Activated CD4-positive, alpha-beta T cell treated with anti-CD3 and anti-CD28 coated beads, Interleukin-2, amount 10 ng/mL, durations not matched to agents 24 days and 14 days (primary cell): ENCODE measurements at regions not wholly inside any gene's neighbourhood (a gene's known extent, or its start where the extent isn't known, plus 50 kb on each side); places are given as distances from the start of the nearest gene placed in this dataset.
"Not testable (repeated sequence)": the region's sequence is repeated elsewhere in the genome, so short reads cannot be mapped to it uniquely, and the experiment has no call there.

Source experiments
- DNase-seq: peaks from one replicate; pipeline ENCODE4 v3.0.0; 2022
- H3K27ac Mint-ChIP-seq: one replicate; pipeline ENCODE4 v1.8.0; 2022; ENCODE audit warnings: mild to moderate bottlenecking, mixed read lengths
- H3K27me3 Mint-ChIP-seq: one replicate; pipeline ENCODE4 v1.8.0; 2022; ENCODE audit warnings: mixed read lengths
- H3K36me3 Mint-ChIP-seq: one replicate; pipeline ENCODE4 v1.8.0; 2022; ENCODE audit warnings: low read depth, mild to moderate bottlenecking, mixed read lengths
- H3K4me1 Mint-ChIP-seq: one replicate; pipeline ENCODE4 v1.8.0; 2021; ENCODE audit warnings: mixed read lengths
- H3K4me3 Mint-ChIP-seq: one replicate; pipeline ENCODE4 v1.8.0; 2022; ENCODE audit warnings: mild to moderate bottlenecking, moderate library complexity, mixed read lengths
- H3K9me3 Mint-ChIP-seq: one replicate; pipeline ENCODE4 v1.8.0; 2021; ENCODE audit warnings: mixed read lengths
- intact Hi-C: fragments of 100-400 bp; cut with micrococcal nuclease; formaldehyde crosslinking; loops from one replicate; pipeline ENCODE4 v1.15.1; 2023

DNA sequence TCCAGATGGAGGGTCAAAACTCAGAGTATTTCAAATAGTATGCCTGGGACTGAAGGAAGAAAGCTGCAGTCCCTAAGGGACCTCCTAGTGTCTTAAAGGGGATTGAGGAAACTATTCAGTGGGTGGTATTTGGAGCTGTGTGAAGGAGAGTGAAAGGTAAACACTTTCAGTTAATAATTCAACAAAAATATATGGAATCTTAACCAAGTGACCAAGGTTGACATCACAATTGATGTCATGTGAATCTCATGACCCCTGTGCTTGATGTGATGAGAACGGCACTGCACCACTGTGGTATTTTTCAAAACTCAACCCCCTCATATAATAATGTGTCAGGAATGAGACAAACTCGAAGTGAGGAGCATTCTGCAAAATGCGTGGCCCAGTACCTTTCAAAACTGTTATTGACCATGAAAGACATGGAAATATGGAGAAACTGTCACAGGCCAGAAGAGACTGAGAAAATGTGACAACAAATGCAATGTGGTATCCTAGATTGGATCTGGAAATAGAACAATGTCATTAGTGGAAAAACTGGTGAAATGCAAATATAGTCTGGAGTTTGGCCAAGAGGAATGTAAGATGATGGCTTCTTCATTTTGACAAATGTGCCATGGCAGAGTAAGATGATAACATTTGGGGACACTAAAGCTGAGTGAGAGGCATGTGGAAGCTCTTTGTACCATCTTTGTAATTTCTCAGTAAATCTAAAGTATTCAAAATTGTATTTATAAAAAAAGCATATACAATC is 553.9 kb downstream of the RFC3 start:
- no peaks in the 10 kb centered on the region for H3K27me3 Mint-ChIP-seq
- no peak for DNase-seq
- intact Hi-C loops, result no loop called here

DNA sequence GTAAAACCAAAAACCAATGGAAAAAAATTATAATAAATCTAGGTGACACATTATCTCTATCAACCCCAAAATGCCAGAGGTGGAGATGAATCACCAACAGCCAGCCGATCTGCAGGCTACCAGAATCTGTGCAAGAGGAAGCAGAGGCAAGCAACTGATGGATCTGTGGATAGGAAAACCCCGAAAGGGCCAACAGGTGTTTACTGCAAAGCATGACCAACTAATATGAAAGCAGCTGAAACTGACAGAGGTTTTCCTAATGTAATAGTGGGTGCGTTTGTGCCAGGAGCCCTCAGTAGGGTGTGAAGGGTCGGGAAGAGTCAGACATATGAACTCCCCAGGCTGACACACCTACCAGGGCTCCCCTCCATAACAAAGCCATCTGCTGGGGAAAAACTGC is 554.6 kb downstream of the RFC3 start:
- H3K27ac Mint-ChIP-seq, result no peak overlapping the region
- no peaks in the 10 kb centered on the region for H3K4me1 Mint-ChIP-seq
- H3K4me3 Mint-ChIP-seq, result no peak overlapping the region
- no peaks in the 10 kb centered on the region for H3K27me3 Mint-ChIP-seq
- H3K9me3 Mint-ChIP-seq, result no peaks in the 10 kb centered on the region
- intact Hi-C loops, result no loop called here
- H3K36me3 Mint-ChIP-seq, result no peaks in the 10 kb centered on the region
- no peak for DNase-seq

More for the DNA sequence above, 553.9 kb downstream of the RFC3 start:
- H3K9me3 Mint-ChIP-seq, result no peaks in the 10 kb centered on the region
- no peaks in the 10 kb centered on the region for H3K4me1 Mint-ChIP-seq
- H3K36me3 Mint-ChIP-seq, result no peaks in the 10 kb centered on the region
- no peak overlapping the region for H3K27ac Mint-ChIP-seq
- no peak overlapping the region for H3K4me3 Mint-ChIP-seq

DNA sequence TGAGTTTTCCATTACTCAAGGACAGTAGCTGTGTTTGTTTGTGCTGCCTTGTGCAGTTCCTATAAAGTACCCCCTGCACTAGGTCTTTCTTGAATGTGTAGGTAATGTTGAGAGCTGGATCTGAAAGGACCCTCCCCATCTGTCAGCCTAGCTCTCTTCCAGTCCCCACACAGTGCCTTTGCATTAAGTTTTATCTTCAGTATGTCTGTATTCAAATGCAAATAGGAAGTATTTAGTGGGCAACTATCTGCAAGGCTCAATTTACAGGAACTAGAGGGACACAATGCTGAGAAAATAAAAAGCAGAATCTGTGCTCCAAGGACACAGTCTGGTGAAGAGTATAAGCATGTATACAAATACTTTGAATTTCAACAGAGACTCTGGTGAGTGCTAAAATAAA is 558.5 kb downstream of the RFC3 start:
- no peak overlapping the region for H3K4me3 Mint-ChIP-seq
- intact Hi-C loops, result no loop called here

DNA sequence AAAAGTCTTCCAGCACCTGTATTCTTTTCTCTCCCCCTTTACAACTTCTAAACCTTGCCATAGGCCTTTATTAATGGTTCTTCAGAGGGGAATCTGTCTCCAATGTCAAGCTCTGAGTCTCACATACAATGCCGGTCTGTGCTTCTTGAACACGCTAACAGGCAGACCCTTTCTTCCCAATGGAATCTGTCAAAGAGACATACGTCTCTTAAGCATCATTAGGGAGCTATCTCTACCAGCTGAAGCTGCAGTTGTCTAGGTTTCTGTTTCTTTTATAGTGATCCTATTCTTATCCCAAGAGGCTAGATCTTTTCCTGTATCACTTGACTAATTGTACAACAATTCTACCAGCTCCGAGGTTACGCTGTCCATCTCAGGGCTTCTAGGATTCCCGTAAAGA is 560.8 kb upstream of the NBEA start:
- H3K27me3 Mint-ChIP-seq, result no peaks in the 10 kb centered on the region
- H3K9me3 Mint-ChIP-seq, result no peaks in the 10 kb centered on the region
- DNase-seq, result no peak
- intact Hi-C loops, result no loop called here
- H3K27ac Mint-ChIP-seq, result no peak overlapping the region
- no peaks in the 10 kb centered on the region for H3K36me3 Mint-ChIP-seq
- H3K4me3 Mint-ChIP-seq, result no peak overlapping the region
- H3K4me1 Mint-ChIP-seq, result no peaks in the 10 kb centered on the region

More for the DNA sequence above, 558.5 kb downstream of the RFC3 start:
- no peak for DNase-seq
- no peaks in the 10 kb centered on the region for H3K9me3 Mint-ChIP-seq
- no peaks in the 10 kb centered on the region for H3K27me3 Mint-ChIP-seq
- no peak overlapping the region for H3K27ac Mint-ChIP-seq
- no peaks in the 10 kb centered on the region for H3K36me3 Mint-ChIP-seq
- H3K4me1 Mint-ChIP-seq, result no peaks in the 10 kb centered on the region

DNA sequence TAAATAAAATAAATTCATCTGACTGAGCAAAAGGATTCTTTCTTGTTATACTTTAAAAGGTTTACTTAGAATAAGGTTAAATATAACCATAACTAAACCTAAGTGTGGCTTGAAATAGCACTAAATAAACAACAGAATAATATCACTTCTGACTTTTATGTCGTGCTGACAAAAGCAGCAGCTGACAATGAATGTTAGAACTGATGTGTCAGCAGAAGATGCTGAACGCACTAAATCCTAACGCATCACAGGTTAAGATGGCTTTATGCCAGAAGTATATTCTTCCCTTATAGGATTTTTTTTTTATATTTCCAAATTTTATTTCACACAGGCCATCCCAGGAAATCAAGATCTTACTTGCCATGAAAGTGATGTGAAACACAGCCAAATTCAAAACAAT is 558.3 kb upstream of the NBEA start:
- no peaks in the 10 kb centered on the region for H3K9me3 Mint-ChIP-seq
- no peaks in the 10 kb centered on the region for H3K27me3 Mint-ChIP-seq
- no peak overlapping the region for H3K27ac Mint-ChIP-seq
- intact Hi-C loops, result no loop called here
- no peak overlapping the region for H3K4me3 Mint-ChIP-seq
- DNase-seq, result no peak
- H3K36me3 Mint-ChIP-seq, result no peaks in the 10 kb centered on the region
- no peaks in the 10 kb centered on the region for H3K4me1 Mint-ChIP-seq

DNA sequence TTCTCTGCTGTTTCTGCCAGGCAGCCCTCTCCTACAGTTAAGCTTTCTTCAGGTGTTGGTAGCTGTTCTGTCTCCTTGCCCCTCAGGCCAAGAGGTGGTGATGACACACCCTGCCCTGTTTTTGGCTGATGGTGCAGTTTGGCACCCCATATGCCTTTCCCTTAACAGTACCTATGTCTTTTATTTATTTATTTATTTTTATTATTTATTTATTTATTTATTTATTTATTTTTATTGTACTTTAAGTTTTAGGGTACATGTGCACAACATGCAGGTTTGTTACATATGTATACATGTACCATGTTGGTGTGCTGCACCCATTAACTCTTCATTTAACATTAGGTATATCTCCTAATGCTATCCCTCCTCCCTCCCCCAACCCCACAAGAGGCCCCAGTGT is 555.8 kb upstream of the NBEA start:
- H3K27me3 Mint-ChIP-seq, DNase-seq, H3K9me3 Mint-ChIP-seq, H3K4me1 Mint-ChIP-seq, H3K27ac Mint-ChIP-seq, H3K4me3 Mint-ChIP-seq, intact Hi-C loops, H3K36me3 Mint-ChIP-seq: not testable (repeated sequence)

DNA sequence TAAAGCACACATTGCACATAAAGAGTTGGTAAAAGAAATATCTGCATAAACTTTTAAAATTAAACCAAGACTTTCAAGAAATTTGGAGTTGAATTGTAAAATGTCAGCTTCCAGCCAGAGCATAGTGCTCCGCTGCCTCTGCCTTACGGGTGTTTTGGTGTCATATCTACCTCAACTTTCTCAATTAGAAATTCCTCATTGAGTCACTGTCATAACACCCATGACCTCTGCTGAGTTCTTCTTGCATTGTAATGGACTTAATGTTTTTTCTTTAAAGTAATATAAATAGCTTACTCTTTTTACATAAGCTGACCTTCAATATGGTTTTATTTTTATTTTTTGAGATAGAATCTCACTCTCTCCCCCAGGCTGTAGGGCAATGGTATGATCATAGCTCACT is 551.0 kb upstream of the NBEA start:
- no peak for DNase-seq
- Mint-ChIP-seq H3K27me3 (no peaks in the 10 kb centered on the region), H3K4me1 (no peaks in the 10 kb centered on the region), H3K9me3 (peaks cover 2% of the 10 kb centered on the region), H3K36me3 (no peaks in the 10 kb centered on the region), H3K4me3 (no peak overlapping the region), H3K27ac (no peak overlapping the region)
- intact Hi-C loops, result no loop called here

DNA sequence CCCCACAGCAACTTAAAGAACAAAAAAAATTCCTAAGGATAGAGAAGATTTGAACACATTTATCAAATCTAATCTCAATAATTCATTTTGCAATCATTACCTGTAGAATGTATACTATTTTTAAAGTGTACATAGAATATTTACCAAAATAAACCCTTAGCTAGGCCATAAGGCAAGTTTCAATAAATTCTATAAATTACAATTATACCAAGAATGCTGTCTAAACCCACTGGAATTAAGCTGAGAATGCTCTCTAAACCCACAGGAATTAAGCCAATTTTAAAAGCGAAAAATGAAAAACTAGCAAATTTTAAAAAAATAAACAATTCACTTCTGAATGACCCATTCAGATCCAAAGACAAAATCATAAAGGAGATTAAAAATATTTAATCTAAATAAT is 540.4 kb upstream of the NBEA start:
- no peaks in the 10 kb centered on the region for H3K27me3 Mint-ChIP-seq
- H3K4me1 Mint-ChIP-seq, result no peaks in the 10 kb centered on the region
- H3K27ac Mint-ChIP-seq, result no peak overlapping the region
- H3K4me3 Mint-ChIP-seq, result no peak overlapping the region
- no peaks in the 10 kb centered on the region for H3K36me3 Mint-ChIP-seq
- DNase-seq, result no peak
- intact Hi-C loops, result no loop called here
- peaks cover 3% of the 10 kb centered on the region for H3K9me3 Mint-ChIP-seq

DNA sequence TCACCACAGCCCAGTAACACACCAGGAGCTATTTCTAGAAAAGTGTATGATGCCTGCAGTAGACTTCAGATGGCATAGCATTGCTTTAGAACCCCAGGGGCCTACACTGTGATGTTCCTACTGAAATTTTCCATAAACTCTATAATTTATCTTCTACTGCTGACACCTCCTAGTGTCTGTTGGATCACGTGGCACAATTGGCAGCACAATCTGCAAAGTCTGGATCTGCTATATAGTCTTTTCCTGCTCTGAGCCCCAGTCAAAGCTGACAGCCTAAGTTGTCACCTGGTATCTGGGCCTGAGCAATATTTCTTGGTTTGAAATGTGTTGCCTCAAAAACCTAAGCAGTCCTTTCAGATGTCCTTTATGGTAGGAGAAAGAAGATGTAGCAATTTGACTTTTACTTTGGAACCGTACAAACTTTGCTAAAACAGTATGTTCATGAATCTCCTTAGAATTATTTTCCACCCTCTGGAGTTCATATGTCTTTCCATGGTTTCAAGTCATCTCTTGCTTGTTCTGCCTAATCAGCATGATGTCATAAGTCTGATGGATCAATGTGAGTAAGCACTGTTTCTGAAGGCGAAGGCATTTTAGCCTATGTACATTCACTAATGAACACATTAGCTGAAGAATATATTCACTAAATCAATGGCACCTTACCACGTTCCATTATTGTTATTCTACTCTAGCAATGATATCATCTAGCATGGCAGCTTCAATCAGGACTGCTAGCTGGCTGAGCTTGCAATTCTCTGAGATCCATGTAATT is 536.5 kb upstream of the NBEA start:
- no peaks in the 10 kb centered on the region for H3K4me1 Mint-ChIP-seq
- DNase-seq, result no peak
- H3K4me3 Mint-ChIP-seq, result no peak overlapping the region
- no peaks in the 10 kb centered on the region for H3K36me3 Mint-ChIP-seq
- intact Hi-C loops, result no loop called here
- no peak overlapping the region for H3K27ac Mint-ChIP-seq
- no peaks in the 10 kb centered on the region for H3K27me3 Mint-ChIP-seq
- peaks cover 3% of the 10 kb centered on the region for H3K9me3 Mint-ChIP-seq

DNA sequence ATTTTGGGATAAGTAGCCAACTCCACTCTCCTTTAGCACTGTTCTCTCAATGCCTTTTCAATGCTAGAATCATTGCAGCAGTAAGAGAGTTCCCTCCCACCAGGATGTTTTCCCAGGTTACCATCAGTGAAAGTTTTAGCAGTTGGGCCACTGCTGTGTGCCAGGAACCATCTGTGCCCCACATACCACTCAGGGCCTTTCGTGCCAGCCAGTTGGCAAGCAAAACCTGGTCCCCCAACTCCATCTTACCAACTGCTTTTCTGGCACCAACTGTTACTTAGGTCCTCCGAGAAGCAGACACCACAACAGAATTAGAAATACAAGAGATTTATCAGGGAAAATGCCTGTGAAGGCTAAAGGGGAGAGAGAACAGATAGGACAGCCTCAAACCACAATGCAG is 533.4 kb upstream of the NBEA start:
- no peak for DNase-seq
- Mint-ChIP-seq H3K36me3 (no peaks in the 10 kb centered on the region), H3K27ac (no peak overlapping the region), H3K4me1 (no peaks in the 10 kb centered on the region), H3K27me3 (no peaks in the 10 kb centered on the region), H3K4me3 (no peak overlapping the region), H3K9me3 (peaks cover 8% of the 10 kb centered on the region)
- intact Hi-C loops, result no loop called here

DNA sequence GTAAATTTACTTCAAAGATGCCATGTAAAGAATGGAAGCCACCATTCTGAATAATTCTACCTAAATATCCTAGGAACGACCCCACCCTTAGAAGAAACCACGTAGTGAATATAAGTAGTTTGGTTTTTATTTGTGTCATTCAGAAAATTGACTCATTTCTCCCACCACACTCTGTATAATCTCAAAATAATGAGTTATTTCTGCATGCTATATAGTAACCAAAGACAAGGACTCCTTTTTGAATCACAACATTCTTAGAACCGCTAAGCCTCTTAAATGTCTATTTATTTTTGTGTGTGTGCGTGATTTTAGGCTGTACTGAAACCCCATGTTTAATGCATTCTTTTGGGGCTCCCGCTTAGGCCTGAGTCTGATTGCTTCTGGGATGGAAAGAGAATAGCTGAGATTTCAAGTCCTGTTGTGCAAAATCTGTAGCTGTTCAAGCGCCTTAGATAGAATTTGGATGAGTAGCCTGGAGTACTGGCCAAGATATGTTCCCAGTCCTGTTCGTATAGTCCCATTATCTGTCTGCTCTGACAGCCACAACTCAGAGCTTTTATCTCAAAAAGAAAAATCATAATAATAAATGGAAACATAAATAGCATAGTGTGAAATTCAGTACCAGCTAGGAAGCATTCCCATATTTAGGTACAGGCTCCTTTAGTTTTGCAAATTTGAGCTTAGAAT is 532.4 kb upstream of the NBEA start:
- intact Hi-C loops, result no loop called here
- no peaks in the 10 kb centered on the region for H3K36me3 Mint-ChIP-seq
- H3K27me3 Mint-ChIP-seq, result no peaks in the 10 kb centered on the region

DNA sequence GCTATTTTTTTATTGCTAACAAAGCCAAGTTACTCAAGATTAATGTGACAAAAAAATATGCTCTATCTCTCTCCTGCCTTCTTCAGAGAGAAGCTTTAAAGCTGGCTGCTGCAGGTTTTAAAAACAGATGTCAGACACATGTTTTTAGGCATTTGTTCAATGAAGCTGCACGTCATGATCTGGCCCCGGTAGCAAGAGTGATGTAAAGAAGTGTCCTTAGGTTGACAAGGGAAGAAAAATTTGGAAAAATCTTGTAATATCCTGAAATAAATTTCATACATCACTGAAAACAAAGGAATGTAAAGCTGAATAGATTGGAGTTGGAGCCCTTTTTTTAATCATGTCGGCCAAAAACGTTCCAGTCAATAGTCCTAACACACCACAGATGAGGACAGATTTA is 531.4 kb upstream of the NBEA start:
- no peaks in the 10 kb centered on the region for H3K27me3 Mint-ChIP-seq
- DNase-seq, result no peak
- intact Hi-C loops, result no loop called here
- no peak overlapping the region for H3K4me3 Mint-ChIP-seq
- peaks cover 13% of the 10 kb centered on the region for H3K9me3 Mint-ChIP-seq
- no peaks in the 10 kb centered on the region for H3K4me1 Mint-ChIP-seq
- H3K27ac Mint-ChIP-seq, result no peak overlapping the region
- H3K36me3 Mint-ChIP-seq, result no peaks in the 10 kb centered on the region

More for the DNA sequence above, 532.4 kb upstream of the NBEA start:
- no peak overlapping the region for H3K27ac Mint-ChIP-seq
- no peak for DNase-seq
- H3K9me3 Mint-ChIP-seq, result peaks cover 13% of the 10 kb centered on the region
- H3K4me3 Mint-ChIP-seq, result no peak overlapping the region
- no peaks in the 10 kb centered on the region for H3K4me1 Mint-ChIP-seq

DNA sequence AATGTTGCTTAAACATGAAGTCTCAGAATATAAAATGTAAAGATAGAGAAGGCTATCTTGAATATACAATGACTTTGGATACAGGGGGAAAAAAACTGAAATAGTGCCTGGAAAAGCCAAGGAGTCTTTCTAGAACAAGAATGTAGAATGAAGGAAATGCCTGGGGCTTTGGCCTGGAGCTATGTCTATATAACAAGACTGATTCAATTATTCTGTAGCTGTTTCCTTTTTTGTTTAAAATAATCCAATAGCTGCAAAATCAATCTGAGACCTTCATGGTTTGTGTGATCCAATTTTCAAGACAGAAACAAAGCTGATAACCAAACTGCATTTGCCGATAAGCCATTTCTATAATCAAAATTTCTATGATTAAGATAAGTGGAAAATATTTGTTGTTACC is 530.9 kb upstream of the NBEA start:
- intact Hi-C loops, result no loop called here
- H3K36me3 Mint-ChIP-seq, result no peaks in the 10 kb centered on the region

DNA sequence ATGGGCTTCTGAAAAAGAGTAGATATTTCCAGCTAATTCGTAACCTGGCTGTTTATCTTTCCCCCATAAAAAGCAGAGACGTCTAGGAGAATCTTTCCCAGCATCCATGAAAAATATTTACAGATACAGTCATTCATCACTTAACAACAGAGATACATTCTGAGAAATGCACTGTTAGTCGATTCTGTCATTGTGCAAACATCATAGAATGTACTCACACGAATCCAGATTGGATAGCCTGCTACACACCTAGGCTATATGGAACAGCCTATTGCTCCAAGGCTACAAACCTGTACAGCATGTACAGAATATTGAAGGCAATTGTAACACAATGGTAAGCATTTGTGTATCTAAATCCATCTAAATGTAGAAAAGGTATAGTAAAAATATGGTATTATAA is 530.2 kb upstream of the NBEA start:
- H3K4me1 Mint-ChIP-seq, result no peaks in the 10 kb centered on the region
- intact Hi-C loops, result no loop called here
- no peak for DNase-seq
- H3K9me3 Mint-ChIP-seq, result peaks cover 13% of the 10 kb centered on the region
- no peak overlapping the region for H3K4me3 Mint-ChIP-seq
- H3K27ac Mint-ChIP-seq, result no peak overlapping the region
- H3K36me3 Mint-ChIP-seq, result no peaks in the 10 kb centered on the region
- no peaks in the 10 kb centered on the region for H3K27me3 Mint-ChIP-seq

More for the DNA sequence above, 530.9 kb upstream of the NBEA start:
- no peaks in the 10 kb centered on the region for H3K4me1 Mint-ChIP-seq
- H3K27ac Mint-ChIP-seq, result no peak overlapping the region
- no peak for DNase-seq
- H3K4me3 Mint-ChIP-seq, result no peak overlapping the region
- peaks cover 13% of the 10 kb centered on the region for H3K9me3 Mint-ChIP-seq
- H3K27me3 Mint-ChIP-seq, result no peaks in the 10 kb centered on the region
